ENCODE measurements at regions not wholly inside any gene's neighbourhood (a gene's known extent, or its start where the extent isn't known, plus 50 kb on each side); places are given as distances from the start of the nearest gene placed in this dataset.
"Not testable (repeated sequence)": the region's sequence is repeated elsewhere in the genome, so short reads cannot be mapped to it uniquely, and the experiment has no call there.

DNA sequence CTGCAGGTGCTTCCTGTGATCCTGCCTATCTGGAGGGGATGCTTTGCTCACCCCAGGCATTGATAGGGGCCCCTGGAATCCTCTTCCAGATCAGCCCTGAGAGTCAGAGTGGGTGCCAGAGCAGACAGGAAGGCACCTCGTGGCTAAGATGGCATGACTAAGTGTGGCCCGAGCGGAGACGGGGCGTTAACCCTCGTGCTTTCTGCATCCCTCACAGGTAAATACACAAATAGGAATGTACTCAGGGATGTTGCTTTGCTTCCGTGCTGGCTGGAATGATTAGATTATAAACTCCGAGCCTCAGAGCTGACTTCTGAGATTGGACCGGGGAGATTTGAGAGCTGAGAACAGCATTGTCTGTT lies 312.7 kb upstream of the B3GAT1 start:
- TF ChIP-seq, protein P1, sequence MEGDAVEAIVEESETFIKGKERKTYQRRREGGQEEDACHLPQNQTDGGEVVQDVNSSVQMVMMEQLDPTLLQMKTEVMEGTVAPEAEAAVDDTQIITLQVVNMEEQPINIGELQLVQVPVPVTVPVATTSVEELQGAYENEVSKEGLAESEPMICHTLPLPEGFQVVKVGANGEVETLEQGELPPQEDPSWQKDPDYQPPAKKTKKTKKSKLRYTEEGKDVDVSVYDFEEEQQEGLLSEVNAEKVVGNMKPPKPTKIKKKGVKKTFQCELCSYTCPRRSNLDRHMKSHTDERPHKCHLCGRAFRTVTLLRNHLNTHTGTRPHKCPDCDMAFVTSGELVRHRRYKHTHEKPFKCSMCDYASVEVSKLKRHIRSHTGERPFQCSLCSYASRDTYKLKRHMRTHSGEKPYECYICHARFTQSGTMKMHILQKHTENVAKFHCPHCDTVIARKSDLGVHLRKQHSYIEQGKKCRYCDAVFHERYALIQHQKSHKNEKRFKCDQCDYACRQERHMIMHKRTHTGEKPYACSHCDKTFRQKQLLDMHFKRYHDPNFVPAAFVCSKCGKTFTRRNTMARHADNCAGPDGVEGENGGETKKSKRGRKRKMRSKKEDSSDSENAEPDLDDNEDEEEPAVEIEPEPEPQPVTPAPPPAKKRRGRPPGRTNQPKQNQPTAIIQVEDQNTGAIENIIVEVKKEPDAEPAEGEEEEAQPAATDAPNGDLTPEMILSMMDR (IDR thresholded peaks at IDR 0.05), result no peak
- TF ChIP-seq POLR2AphosphoS5 (IDR thresholded peaks at IDR 0.05) (no peak), EP300 (IDR thresholded peaks at IDR 0.05) (no peak), POLR2A (IDR thresholded peaks at IDR 0.05) (no peak)
- no peaks in the 10 kb centered on the region for H3K36me3 ChIP-seq
- no peaks in the 10 kb centered on the region for H3K9me3 ChIP-seq
- no peak overlapping the region for H3K27ac ChIP-seq
- peaks cover 9% of the 10 kb centered on the region for H3K27me3 ChIP-seq
- H3K4me3 ChIP-seq, result no peak overlapping the region
- H3K4me1 ChIP-seq, result peaks cover 0 to 18% (median 2%) of the 10 kb centered on the region in 3 donors
- WGBS, 2 donors (ENCODE audit: low coverage in 1 of 2), result 70 to 79% methylated on average over 6 to 8 of the region's 9 CpGs
- ATAC-seq, result no peak

DNA sequence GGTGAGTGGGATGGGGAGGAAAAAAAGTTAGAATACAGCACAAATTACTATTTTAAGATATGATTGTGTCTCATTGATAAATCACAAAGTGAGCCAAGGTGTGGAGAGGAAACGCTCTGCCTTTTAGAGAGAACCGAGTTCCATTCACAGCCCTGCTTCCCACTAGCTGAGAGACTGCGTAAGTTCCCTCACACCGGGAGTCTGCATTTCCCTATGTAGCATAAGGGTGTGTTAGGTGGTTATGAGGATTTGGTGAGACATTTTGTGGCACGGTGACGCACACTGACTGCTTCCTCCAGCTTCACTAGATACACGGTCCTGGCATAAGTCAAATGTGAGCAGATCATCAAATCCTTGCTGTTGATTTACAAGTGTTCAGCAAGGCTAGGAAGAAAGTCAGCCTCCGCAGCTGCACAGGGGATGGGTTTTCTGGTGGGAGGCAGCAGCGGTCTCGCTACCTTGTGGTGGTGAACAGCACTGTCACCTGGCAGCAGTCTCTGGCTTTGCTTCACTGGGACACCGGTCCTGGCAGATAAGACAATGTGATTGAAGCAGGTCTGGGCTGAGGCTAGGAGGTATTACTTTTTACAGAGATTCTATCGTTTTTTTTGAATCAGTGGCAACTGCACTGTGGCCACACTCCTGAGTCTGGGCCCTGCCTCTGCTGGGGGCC lies 312.2 kb upstream of the B3GAT1 start:
- 82 to 95% methylated on average over 9 of the region's 12 CpGs for WGBS, 2 donors (ENCODE audit: low coverage in 1 of 2)
- no peak for ATAC-seq
- Histone ChIP-seq H3K27ac (no peak overlapping the region), H3K4me3 (no peak overlapping the region), H3K27me3 (peaks cover 9% of the 10 kb centered on the region), H3K36me3 (no peaks in the 10 kb centered on the region), H3K9me3 (no peaks in the 10 kb centered on the region), H3K4me1 (peaks cover 0 to 18% (median 2%) of the 10 kb centered on the region in 3 donors)
- TF ChIP-seq, protein P1 (IDR thresholded peaks at IDR 0.05), result no peak
- TF ChIP-seq POLR2AphosphoS5 (IDR thresholded peaks at IDR 0.05) (no peak), EP300 (IDR thresholded peaks at IDR 0.05) (no peak), POLR2A (IDR thresholded peaks at IDR 0.05) (no peak)

DNA sequence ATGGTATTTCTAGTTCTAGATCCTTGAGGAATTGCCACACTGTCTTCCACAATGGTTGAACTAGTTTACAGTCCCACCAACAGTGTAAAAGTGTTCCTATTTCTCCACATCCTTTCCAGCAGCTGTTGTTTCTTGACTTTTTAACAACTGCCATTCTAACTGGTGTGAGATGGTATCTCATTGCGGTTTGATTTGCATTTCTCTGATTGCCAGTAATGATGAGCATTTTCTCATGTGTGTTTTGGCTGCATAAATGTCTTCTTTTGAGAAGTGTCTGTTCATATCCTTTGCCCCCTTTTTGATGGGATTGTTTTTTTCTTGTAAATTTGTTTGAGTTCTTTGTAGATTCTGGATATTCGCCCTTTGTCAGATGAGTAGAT lies 308.6 kb upstream of the B3GAT1 start:
- H3K9me3 ChIP-seq, H3K27me3 ChIP-seq, H3K27ac ChIP-seq, ATAC-seq, H3K36me3 ChIP-seq, H3K4me1 ChIP-seq, H3K4me3 ChIP-seq: not testable (repeated sequence)
- 94 to 100% methylated on average over 2 of the region's 2 CpGs for WGBS, 2 donors (ENCODE audit: low coverage in 1 of 2)

DNA sequence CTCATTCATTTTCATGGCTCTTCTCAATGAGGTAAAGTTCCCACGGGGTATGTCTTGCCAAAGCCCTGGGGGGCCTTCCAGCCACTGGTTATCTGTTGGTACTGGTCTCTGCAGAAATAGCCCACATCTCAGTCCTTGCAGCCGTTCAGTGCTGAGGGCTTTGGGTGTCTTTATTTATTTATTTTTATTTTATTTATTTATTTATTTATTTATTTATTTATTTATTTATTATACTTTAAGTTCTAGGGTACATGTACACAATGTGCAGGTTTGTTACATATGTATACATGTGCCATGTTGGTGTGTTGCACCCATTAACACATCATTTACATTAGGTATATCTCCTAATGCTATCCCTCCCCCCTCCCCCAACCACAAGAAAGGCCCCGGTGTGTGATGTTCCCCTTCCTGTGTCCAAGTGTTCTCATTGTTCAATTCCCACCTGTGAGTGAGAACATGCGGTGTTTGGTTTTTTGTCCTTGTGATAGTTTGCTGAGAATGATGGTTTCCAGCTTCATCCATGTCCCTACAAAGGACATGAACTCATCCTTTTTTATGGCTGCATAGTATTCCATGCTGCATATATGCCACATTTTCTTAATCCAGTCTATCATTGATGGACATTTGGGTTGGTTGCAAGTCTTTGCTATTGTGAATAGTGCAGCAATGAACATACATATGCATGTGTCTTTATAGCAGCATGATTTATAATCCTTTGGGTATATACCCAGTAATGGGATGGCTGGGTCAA lies 308.1 kb upstream of the B3GAT1 start:
- not testable (repeated sequence) for ATAC-seq, H3K27ac ChIP-seq

DNA sequence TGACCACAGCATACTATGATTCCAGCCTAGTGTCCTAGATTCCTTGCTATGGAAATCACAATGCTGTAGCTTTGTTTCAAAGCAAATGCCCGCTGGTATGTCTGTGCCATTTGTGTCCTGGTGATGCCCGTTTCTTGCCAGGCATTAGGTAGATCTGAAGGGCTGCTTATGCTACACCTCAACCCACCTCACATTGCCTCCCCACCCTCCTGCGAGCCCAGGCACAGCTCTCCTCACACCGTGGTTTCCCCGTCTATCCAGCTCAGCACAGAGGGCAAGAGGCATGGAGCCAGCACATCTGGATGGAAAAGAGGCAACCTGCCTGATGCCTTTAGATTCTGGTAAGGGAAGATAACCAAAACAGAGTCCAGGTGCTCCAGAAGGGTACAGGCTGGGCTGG lies 307.4 kb upstream of the B3GAT1 start:
- TF ChIP-seq EP300 (IDR thresholded peaks at IDR 0.05) (no peak), POLR2A (IDR thresholded peaks at IDR 0.05) (no peak), POLR2AphosphoS5 (IDR thresholded peaks at IDR 0.05) (no peak)
- TF ChIP-seq, protein P1 (IDR thresholded peaks at IDR 0.05), result no peak
- H3K27me3 ChIP-seq, result peaks cover 3% of the 10 kb centered on the region
- no peak overlapping the region for H3K4me3 ChIP-seq
- H3K4me1 ChIP-seq, result no peaks in the 10 kb centered on the region
- H3K9me3 ChIP-seq, result no peaks in the 10 kb centered on the region
- H3K27ac ChIP-seq, result no peak overlapping the region
- WGBS, 2 donors (ENCODE audit: low coverage in 1 of 2), result 87% methylated on average over 5 of the region's 5 CpGs; no CpG with 5 or more reads in 1 of the 2 donors
- no peaks in the 10 kb centered on the region for H3K36me3 ChIP-seq
- ATAC-seq, result no peak

More for the DNA sequence above, 308.1 kb upstream of the B3GAT1 start:
- not testable (repeated sequence) for H3K27me3 ChIP-seq, H3K36me3 ChIP-seq, H3K9me3 ChIP-seq, H3K4me1 ChIP-seq, H3K4me3 ChIP-seq
- WGBS, 2 donors (ENCODE audit: low coverage in 1 of 2), result 68 to 79% methylated on average over 2 to 3 of the region's 4 CpGs

DNA sequence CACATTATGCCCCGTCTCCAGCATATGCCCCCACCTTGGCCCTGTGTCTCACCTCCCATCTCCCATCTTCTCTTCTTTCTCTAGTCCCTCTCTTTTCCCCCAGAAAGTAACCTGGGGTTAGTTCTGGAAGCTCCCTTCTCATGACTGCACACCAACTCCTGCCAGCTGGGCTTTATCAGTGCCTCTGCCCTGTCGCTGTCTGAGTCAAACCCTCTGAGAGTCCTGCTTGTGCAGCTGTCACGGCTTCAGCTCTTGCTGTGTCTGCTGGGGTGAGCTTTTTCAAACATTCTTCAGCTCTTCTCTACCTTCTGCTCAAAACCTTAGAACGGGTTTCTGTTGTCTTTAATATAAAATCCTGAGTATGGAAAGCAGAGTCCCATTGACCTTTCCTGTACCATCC lies 304.5 kb upstream of the B3GAT1 start:
- TF ChIP-seq POLR2AphosphoS5 (IDR thresholded peaks at IDR 0.05) (no peak), POLR2A (IDR thresholded peaks at IDR 0.05) (no peak), EP300 (IDR thresholded peaks at IDR 0.05) (no peak)
- TF ChIP-seq, protein P1 (IDR thresholded peaks at IDR 0.05), result no peak
- no peak overlapping the region for H3K4me3 ChIP-seq
- WGBS, 2 donors (ENCODE audit: low coverage in 1 of 2), result 44 to 100% methylated on average over 1 to 4 of the region's 4 CpGs
- no peaks in the 10 kb centered on the region for H3K27me3 ChIP-seq
- no peak for ATAC-seq
- H3K36me3 ChIP-seq, result no peaks in the 10 kb centered on the region
- no peaks in the 10 kb centered on the region for H3K9me3 ChIP-seq
- no peaks in the 10 kb centered on the region for H3K4me1 ChIP-seq
- H3K27ac ChIP-seq, result no peak overlapping the region
